Retinal pigment epithelial cell (primary cell): ENCODE measurements at regions not wholly inside any gene's neighbourhood (a gene's known extent, or its start where the extent isn't known, plus 50 kb on each side); places are given as distances from the start of the nearest gene placed in this dataset.

Experiments used
- DNase-seq: peaks from one replicate; pipeline ENCODE4 v3.0.0-alpha.2; 2010; ENCODE audit warnings: low read depth
- H3K4me3 ChIP-seq: 2 replicates; pipeline ENCODE4 v1.5.1; 2011; ENCODE audit warnings: mild to moderate bottlenecking, low read length, control low read depth, moderate library complexity
- TF ChIP-seq, protein P1 (sequence below): conservative IDR thresholded peaks from 2 replicates; pipeline ENCODE4 v1.5.1; 2011; ENCODE audit warnings: low read depth, low read length, control low read depth, inconsistent platforms

- no peak for DNase-seq
- no peak overlapping the region for H3K4me3 ChIP-seq
- TF ChIP-seq, protein P1, sequence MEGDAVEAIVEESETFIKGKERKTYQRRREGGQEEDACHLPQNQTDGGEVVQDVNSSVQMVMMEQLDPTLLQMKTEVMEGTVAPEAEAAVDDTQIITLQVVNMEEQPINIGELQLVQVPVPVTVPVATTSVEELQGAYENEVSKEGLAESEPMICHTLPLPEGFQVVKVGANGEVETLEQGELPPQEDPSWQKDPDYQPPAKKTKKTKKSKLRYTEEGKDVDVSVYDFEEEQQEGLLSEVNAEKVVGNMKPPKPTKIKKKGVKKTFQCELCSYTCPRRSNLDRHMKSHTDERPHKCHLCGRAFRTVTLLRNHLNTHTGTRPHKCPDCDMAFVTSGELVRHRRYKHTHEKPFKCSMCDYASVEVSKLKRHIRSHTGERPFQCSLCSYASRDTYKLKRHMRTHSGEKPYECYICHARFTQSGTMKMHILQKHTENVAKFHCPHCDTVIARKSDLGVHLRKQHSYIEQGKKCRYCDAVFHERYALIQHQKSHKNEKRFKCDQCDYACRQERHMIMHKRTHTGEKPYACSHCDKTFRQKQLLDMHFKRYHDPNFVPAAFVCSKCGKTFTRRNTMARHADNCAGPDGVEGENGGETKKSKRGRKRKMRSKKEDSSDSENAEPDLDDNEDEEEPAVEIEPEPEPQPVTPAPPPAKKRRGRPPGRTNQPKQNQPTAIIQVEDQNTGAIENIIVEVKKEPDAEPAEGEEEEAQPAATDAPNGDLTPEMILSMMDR = no peak
These were observed 101.0 kb downstream of the ZNF608 start for GRCh38 chr5:124645396-124645795.

GRCh38 chr5:124644582-124644981, 101.9 kb downstream of the ZNF608 start:
- no peak overlapping the region for H3K4me3 ChIP-seq
- TF ChIP-seq, protein P1 = no peak
- DNase-seq = no peak

DNA sequence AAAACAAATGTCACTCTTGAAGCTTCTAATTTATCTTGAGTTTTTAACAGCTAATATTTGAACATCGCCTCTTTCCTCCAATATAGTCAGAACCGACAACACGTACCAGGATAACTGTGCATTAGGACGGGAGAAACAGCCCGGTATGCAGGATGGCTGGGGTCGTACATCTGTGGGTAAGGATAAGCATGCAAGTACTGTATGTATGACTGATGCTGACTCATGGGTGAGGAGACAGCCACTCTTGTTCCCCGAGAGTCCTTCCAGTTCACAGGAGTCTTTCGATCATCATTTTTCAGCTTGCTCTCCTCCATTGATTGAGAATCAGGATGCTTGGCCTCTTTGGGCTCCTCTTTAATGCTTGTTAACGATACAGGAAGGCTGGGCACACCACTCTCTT, 102.3 kb downstream of the ZNF608 start:
- DNase-seq = no peak
- TF ChIP-seq, protein P1 = no peak
- no peak overlapping the region for H3K4me3 ChIP-seq

DNA sequence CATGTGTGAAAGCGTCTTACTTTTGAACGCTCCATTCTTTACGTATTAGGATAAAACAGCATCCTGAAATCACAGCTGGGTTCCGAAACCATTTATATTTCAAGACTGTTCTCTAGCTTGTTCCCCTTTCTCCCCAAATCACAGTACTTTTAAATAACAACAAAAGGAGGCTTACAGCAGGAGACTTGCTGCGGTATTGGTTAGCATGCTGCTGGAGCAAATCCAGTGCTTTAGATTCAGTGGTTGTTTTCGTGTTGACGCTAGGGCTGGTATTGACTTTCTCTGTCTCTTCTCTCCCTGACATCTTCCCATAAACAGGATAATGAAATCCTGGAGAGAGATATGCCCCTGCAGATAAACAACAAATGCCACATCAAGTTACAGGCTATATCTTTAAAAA, 103.1 kb downstream of the ZNF608 start:
- no peak for DNase-seq
- no peak overlapping the region for H3K4me3 ChIP-seq
- TF ChIP-seq, protein P1 = no peak

- no peak overlapping the region for H3K4me3 ChIP-seq
- no peak for DNase-seq
- TF ChIP-seq, protein P1 = no peak
These were observed 104.3 kb downstream of the ZNF608 start for GRCh38 chr5:124642151-124642550.

DNA sequence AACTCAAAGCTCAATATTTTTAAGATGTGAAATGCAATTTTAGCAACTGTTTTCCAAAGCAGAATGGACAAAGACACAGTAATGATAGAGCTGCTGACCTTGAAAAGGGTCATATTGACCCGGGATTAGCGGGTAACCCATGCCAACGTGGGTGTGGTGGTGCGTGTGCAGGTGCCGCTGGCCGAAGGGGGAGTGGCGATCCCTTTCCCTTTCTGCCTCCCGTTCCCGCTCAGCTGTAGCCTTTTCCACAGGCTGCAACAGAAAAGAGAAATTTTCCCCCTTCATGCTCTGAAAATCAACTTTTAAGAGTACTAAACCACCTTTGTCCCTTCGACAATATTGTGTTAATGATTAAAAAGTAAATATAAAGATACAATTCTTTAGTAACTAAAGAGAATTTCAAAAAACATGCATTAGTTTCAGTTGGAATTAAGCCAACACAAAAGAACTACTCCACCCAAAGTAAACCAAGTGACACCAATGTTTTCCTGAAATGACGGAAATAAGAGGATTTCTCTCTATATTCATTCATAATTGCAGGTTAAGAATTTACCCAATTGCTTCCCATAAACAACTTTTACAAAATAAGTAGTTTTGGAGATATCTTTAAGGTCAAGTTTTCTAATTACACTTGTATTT, 105.2 kb downstream of the ZNF608 start:
- H3K4me3 ChIP-seq = no peak overlapping the region
- TF ChIP-seq, protein P1 = no peak
- DNase-seq = no peak

DNA sequence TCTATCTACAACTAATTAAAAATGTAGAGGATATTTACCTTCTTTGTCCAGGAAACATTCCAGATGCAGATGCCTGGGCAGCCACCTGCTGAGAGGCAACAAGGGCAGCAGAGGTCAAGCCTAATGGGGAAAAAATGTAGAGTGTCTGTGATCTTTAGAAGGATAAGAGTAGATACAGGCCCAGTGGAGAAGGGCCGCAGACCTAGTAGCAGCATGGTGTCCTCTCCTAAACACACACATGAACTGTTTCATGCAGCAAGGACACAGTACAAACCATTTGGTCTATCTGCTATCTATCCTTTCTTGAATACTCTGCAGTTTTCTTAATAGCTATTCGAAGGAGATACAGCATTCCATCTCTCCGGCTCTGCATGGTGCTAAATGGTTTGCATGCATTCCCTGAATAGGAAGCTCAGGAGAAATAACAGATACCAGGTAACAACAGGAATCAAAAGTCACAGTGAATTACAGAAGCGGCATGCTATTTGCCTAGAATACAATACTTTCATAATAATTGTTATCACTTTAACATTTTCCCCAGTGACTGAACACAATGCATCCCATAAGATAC, 107.3 kb downstream of the ZNF608 start:
- TF ChIP-seq, protein P1 = no peak
- H3K4me3 ChIP-seq = no peak overlapping the region
- DNase-seq = no peak
